ENCODE measurements at regions not wholly inside any gene's neighbourhood (a gene's known extent, or its start where the extent isn't known, plus 50 kb on each side); places are given as distances from the start of the nearest gene placed in this dataset.

DNA sequence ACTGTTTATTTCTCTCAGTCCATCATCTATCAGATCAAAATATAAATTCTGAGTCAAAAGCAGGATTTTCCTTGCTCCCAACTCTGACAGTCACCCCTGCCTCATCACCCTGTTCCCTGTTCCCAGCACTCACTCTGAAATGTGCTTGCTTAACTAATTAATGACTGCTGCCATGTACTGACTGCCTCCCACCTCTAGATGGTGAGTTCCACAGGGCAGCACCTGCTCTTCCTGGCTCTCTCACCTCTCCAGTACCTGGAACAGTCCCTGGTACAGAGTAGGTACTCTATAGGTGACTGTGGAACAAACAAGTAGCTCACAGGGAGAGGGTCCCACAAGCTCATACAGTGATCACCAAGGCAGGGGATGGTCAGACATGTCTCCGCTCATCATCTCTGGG is 114.3 kb upstream of the C16orf82 start:
- TF ChIP-seq EZH2 (IDR thresholded peaks at IDR 0.05; ENCODE audit: low read length, missing control alignments) = no peak
- TF ChIP-seq, protein P1, sequence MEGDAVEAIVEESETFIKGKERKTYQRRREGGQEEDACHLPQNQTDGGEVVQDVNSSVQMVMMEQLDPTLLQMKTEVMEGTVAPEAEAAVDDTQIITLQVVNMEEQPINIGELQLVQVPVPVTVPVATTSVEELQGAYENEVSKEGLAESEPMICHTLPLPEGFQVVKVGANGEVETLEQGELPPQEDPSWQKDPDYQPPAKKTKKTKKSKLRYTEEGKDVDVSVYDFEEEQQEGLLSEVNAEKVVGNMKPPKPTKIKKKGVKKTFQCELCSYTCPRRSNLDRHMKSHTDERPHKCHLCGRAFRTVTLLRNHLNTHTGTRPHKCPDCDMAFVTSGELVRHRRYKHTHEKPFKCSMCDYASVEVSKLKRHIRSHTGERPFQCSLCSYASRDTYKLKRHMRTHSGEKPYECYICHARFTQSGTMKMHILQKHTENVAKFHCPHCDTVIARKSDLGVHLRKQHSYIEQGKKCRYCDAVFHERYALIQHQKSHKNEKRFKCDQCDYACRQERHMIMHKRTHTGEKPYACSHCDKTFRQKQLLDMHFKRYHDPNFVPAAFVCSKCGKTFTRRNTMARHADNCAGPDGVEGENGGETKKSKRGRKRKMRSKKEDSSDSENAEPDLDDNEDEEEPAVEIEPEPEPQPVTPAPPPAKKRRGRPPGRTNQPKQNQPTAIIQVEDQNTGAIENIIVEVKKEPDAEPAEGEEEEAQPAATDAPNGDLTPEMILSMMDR (conservative IDR thresholded peaks at IDR 0.05 in 1 of 2, IDR thresholded peaks at IDR 0.05 in 1 of 2; ENCODE audit: low read depth in 1 of 2, low read length in 2 of 2) = no peak

Data from fibroblast of lung (primary cell).